NCI-H226 (cell line): ENCODE measurements at regions not wholly inside any gene's neighbourhood (a gene's known extent, or its start where the extent isn't known, plus 50 kb on each side); places are given as distances from the start of the nearest gene placed in this dataset.

Experiments used
- DNase-seq: peaks from one replicate; pipeline ENCODE4 v3.0.0-alpha.2; 2015

GRCh38 chr1:22338071-22338765 is 113.4 kb upstream of the ZBTB40 start:
- no peak for DNase-seq

- no peak for DNase-seq
Measured at GRCh38 chr1:22339237-22339636, 112.4 kb upstream of the ZBTB40 start.

GRCh38 chr1:22340066-22340465 is 111.6 kb upstream of the ZBTB40 start:
- DNase-seq = no peak

- DNase-seq = no peak
Measured at GRCh38 chr1:22340873-22341272, 110.8 kb upstream of the ZBTB40 start.

GRCh38 chr1:22341791-22342605 is 109.7 kb upstream of the ZBTB40 start:
- no peak for DNase-seq

- no peak for DNase-seq
Measured at GRCh38 chr1:22342734-22343191, 108.9 kb upstream of the ZBTB40 start.

- DNase-seq = no peak
Measured at GRCh38 chr1:22343456-22344328, 108.0 kb upstream of the ZBTB40 start.

- no peak for DNase-seq
Measured at GRCh38 chr1:22344329-22344630, 107.4 kb upstream of the ZBTB40 start.

GRCh38 chr1:22344851-22345560 is 106.6 kb upstream of the ZBTB40 start:
- DNase-seq = no peak

GRCh38 chr1:22347854-22348760 is 103.5 kb upstream of the ZBTB40 start:
- no peak for DNase-seq

GRCh38 chr1:22349362-22350043 is 102.1 kb upstream of the ZBTB40 start:
- DNase-seq = no peak

GRCh38 chr1:22350171-22350923 is 101.3 kb upstream of the ZBTB40 start:
- no peak for DNase-seq

GRCh38 chr1:22350924-22351767 is 100.5 kb upstream of the ZBTB40 start:
- DNase-seq = no peak

GRCh38 chr1:22351768-22352080 is 99.9 kb upstream of the ZBTB40 start:
- DNase-seq = no peak

- DNase-seq = no peak
Measured at GRCh38 chr1:22352355-22352754, 99.3 kb upstream of the ZBTB40 start.

GRCh38 chr1:22352896-22353295 is 98.8 kb upstream of the ZBTB40 start:
- DNase-seq = no peak

GRCh38 chr1:22359427-22359826 is 92.2 kb upstream of the ZBTB40 start:
- no peak for DNase-seq

- no peak for DNase-seq
Measured at GRCh38 chr1:22362626-22363402, 88.8 kb upstream of the ZBTB40 start.
